Stimulated activated CD4-positive, alpha-beta T cell treated with anti-CD3 and anti-CD28 coated beads, Interleukin-12 subunit alpha, Interleukin-12 subunit beta, amount 100 ng/mL, for 24 hours (primary cell): ENCODE measurements at regions not wholly inside any gene's neighbourhood (a gene's known extent, or its start where the extent isn't known, plus 50 kb on each side); places are given as distances from the start of the nearest gene placed in this dataset.

Source experiments
- DNase-seq, 2 experiments: peaks; one replicate each; pipeline ENCODE4 v3.0.0-alpha.2; 2020; ENCODE audit warnings: low read depth in 2 of 2

DNA sequence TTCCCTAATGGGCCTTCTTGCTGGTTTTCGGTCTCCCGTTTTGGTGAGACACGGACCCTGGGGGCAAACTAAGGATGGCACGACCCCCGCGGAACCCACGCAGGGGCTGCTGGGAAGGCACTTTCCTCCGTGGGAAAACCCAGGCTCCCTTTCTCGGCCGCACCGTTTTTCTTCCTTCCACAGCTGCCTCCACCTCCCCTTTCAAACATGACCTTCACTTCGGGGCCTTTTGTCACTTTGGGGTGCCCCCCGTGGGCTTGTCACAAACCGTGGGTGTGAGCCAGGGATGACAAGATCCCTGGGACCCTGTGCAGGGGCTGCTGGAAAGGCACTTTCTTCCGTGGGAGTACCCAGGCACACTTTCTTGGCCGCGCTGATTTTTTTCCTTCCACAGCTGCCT lies 268.7 kb downstream of the ALG10 start:
- no peak for DNase-seq

- DNase-seq, result no peak
Measured at GRCh38 chr12:34291426-34291901, 269.2 kb downstream of the ALG10 start.

- DNase-seq, result no peak
Measured at GRCh38 chr12:34292736-34293625, 270.7 kb downstream of the ALG10 start.

DNA sequence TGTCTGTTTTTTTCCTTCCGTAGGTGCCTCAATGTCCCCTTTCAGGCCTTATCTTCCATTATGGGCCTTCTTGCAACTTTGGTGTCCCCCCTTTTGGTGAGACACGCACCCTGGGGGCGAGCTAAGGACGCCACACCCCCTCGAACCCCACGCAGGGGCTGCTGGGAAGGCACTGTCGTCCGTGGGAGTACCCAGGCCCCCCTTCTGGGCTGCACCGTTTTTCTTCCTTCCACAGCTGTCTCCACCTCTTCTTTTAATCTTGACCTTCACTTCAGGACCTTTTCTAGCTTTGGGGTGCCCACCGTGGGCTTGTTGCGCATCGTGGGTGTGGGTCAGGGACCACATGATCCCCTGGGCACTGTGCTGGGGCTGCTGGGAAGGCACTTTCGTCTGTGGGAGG lies 271.8 kb downstream of the ALG10 start:
- DNase-seq, result no peak

GRCh38 chr12:34294671-34295365 lies 272.5 kb downstream of the ALG10 start:
- DNase-seq, result no peak

GRCh38 chr12:34295366-34296142 lies 273.3 kb downstream of the ALG10 start:
- no peak for DNase-seq

DNA sequence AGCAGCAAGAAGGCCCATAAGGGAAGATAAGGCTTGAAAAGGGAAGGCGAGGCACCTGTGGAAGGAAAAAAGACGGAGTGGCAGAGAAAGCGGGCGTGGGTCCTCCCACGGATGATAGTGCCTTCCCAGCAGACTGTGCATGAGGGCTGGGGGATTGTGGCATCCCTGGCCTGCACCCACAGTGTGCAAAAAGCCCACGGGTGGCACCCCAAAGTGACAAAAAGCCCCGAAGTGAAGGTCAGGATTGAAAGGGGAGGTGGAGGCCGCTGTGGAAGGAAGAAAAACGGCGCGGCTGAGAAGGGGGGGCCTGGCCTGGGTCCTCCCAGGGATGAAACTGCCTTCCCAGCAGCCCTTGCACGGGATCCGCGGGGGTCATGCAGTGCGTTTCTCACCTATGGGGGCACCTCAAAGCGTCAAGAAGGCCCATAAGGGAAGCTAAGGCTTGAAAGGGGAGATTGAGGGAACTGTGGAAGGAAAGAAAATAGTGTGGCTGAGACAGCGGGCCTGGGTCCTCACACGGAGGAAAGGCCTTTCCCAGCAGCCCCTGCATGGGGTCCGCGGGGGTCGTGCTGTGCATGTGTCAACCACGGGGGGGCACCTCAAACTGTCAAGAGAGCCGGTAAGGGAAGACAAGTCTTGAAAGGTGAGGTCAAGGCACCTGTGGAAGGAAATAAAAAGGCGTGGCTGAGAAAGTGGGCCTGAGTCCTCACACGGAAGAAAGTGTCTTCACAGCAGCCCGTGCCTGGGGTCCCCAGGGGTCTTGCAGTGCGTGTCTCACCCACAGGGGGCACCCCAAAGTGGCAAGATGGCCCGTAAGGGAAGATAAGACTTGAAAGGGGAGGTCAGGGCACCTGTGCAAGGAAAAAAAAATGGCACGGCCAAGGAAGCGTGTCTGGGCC lies 274.1 kb downstream of the ALG10 start:
- no peak for DNase-seq

DNA sequence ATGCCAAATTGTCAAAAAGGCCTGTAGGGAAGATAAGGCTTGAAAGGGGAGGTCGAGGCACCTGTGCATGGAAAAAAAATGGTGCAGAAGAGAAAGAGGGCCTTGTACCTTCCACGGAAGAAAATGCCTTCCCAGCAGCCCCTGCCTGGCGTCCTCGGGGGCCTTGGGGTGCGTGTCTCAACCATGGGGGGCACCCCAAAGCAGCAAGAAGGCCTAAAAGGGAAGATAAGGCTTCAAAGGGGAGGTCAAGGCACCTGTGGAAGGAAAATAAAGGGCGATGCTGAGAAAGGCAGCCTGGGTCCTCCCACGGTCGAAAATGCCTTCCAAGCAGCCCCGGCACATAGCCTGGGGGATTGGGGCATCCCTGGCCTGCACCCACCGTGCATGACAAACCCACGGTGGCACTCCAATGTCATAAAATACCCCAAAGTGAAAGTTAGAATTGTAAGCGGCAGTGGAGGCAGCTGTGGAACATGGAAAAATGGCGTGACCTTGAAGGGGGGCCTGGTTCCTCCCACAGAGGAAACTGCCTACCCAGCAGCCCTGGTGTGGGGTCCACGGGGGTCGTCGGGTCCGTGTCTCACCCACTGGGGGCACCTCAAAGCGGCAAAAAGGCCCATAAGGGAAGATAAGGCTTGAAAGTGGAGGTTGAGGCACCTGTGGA lies 275.0 kb downstream of the ALG10 start:
- DNase-seq, result no peak

GRCh38 chr12:34297790-34298164 lies 275.5 kb downstream of the ALG10 start:
- DNase-seq, result no peak

DNA sequence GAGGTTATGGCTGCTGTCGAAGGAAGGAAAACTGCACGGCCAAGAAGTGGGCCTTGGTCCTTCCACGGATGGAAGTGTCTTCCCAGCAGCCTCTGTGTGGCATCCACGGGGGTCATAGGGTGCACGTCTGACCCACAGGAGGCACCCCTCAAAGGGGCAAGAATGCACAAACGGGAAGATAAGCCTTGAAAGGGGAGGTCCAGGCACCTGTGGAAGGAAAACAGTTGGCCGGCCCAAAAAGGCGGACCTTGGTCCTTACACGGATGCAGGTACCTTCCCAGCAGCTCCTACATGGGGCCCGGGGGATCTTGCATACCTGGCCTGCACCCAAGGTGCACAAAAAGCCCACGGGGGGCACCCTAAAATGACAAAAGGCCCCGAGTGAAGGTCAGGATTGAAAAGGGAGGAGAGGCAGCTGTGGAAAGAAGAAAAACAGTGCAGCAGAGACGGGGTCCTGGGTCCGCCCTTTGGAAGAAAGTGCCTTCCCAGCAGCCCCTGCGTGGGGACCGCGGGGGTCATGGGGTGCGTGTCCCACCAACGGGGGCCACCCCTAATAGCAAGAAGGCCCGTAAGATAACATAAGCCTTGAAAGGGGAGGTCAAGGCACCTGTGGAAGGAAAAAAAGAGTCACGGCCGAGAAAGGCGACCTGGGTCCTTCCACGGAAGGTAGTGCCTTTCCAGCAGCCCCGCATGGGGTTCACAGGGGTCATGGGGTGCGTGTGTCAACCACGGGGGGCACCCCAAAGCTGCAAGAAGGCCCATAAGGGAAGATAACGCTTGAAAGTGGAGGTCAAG lies 276.1 kb downstream of the ALG10 start:
- no peak for DNase-seq

DNA sequence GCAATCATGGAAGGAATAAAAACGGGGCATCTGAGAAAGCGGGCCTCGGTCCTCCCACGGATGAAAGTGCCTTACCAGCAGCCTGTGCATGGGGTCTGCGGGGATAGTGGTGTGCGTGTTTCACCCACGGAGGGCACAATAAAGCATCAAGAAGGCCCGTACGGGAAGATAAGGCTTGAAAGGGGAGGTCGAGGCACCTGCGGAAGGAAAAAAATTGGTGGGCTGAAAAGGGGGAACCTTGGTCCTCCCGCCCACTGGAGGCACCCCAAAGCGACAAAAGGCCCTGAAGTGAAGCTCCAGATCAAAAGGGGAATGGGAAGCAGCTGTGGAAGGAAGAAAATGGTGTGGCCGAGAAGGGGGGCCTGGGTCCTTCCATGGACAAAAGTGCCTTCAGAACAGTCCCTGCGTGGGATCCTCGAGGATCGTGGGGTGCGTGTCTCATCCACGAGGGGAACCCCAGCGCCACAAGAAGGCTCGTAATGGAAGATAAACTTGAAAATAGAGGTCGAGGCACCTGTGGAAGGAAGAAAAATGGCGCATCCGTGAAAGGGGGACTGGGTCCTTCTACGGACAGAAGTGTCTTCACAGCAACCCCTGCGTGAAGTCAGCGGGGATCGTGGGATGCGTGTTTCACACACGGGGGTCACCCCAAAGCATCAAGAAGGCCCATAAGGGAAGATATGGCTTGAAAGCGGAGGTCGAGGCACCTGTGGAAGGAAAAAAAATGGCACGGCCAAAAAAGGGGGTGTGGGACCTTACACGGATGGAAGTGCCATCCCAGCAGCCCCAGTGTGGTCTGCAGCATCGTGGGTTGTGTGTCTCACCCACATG lies 276.9 kb downstream of the ALG10 start:
- no peak for DNase-seq

DNA sequence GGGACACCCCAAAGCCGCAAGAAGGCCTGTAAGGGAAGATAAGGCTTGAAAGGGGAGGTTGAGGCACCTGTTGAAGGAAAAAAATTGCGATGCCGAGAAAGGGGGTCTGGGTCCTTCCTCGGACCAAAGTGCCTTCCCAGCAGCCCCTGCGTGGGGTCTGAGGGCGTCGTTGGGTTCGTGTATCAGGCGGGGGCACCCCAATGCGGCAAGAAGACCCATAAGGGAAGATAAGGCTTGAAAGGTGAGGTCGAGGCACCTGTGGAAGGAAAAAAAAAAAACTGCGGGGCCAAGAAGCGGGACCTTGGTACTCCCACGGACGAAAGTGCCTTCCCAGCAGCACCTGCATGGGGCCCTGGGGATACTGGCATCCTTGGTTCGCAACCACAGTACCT lies 277.5 kb downstream of the ALG10 start:
- no peak for DNase-seq

DNA sequence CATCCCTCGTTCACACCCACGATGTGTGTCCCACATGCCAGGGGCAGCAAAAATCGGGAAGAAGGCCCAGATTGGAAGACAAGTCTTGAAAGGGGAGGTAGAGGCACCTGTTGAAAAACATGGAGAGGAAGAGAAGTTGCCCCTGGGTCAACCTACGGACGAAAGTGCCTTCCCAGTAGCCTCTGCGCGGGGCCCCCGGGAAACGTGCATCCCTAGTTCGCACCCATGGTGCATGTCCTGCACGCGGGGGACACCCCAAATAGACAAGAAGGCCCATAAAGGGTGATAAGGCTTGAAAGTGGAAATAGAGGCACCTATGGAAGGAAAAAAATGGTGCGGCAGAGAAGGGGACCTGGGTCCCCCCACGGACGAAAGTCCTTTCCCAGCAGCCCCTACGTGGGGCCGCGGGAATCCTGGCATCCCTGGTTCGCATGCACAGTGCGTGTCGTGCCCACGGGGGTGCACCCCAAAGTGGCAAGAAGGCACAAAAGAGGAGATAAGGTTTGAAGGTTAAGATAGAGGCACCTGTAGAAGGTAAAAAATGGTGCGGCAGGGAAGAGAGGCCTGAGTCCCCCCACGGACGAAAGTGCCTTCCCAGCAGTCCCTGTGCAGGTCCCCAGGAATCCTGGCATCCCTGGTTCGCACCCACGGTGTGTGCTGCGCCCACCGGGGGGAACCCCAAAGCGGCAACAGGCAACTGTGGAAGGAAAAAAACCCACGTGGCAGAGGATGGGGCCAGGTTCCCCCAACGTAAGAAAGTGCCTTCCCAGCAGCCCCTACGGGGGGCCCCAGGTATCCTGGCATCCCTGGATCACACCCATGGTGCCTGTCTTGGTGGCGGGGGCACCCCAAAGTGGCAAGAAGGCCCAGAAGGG lies 278.3 kb downstream of the ALG10 start:
- DNase-seq, result no peak

- DNase-seq, result no peak
Measured at GRCh38 chr12:34301251-34302130, 279.2 kb downstream of the ALG10 start.

- no peak for DNase-seq
Measured at GRCh38 chr12:34302131-34302885, 280.0 kb downstream of the ALG10 start.
